Endodermal cell (in vitro differentiated cells): ENCODE measurements at regions not wholly inside any gene's neighbourhood (a gene's known extent, or its start where the extent isn't known, plus 50 kb on each side); places are given as distances from the start of the nearest gene placed in this dataset.
A peak's percentile ranks its signal among the peaks of the same experiment; 100 is the strongest.

ENCODE experiments used
- DNase-seq: peaks from one replicate; pipeline ENCODE4 v3.0.0-alpha.2; 2017
- H3K27ac ChIP-seq: 2 replicates; pipeline ENCODE4 v1.5.1; 2013; ENCODE audit warnings: mild to moderate bottlenecking, low read depth, low read length, moderate library complexity
- H3K27me3 ChIP-seq: 2 replicates; pipeline ENCODE4 v1.6.1; 2013; ENCODE audit warnings: mild to moderate bottlenecking, low read length, moderate library complexity; ENCODE audit not compliant: insufficient read depth, control insufficient read depth, poor library complexity, severe bottlenecking
- H3K36me3 ChIP-seq: 2 replicates; pipeline ENCODE4 v1.7.0; 2013; ENCODE audit warnings: mild to moderate bottlenecking, low read length, moderate library complexity; ENCODE audit not compliant: control insufficient read depth, insufficient read depth
- H3K4me1 ChIP-seq: one replicate; pipeline ENCODE4 v1.7.0; 2013; ENCODE audit warnings: low read length; ENCODE audit not compliant: control insufficient read depth, insufficient read depth
- H3K4me3 ChIP-seq: 2 replicates; pipeline ENCODE4 v1.5.1; 2013; ENCODE audit warnings: mild to moderate bottlenecking, low read length, moderate library complexity
- H3K9ac ChIP-seq: 2 replicates; pipeline ENCODE4 v1.6.1; 2013; ENCODE audit warnings: mild to moderate bottlenecking, low read length, moderate library complexity; ENCODE audit not compliant: poor library complexity, severe bottlenecking; ENCODE audit errors: extremely low read depth
- H3K9me3 ChIP-seq: 2 replicates; pipeline ENCODE4 v1.6.1; 2013; ENCODE audit warnings: mild to moderate bottlenecking, low read length, moderate library complexity; ENCODE audit not compliant: control insufficient read depth
- H3K27ac Mint-ChIP-seq: 2 replicates; pipeline ENCODE4 v1.8.0; 2020; ENCODE audit warnings: mixed read lengths
- H3K27me3 Mint-ChIP-seq: 2 replicates; pipeline ENCODE4 v1.8.0; 2021; ENCODE audit warnings: mild to moderate bottlenecking, mixed read lengths; ENCODE audit not compliant: insufficient read depth
- H3K36me3 Mint-ChIP-seq: 2 replicates; pipeline ENCODE4 v1.8.0; 2020; ENCODE audit warnings: low read depth, mixed read lengths
- H3K4me1 Mint-ChIP-seq: 2 replicates; pipeline ENCODE4 v1.8.0; 2020; ENCODE audit warnings: mixed read lengths
- H3K4me3 Mint-ChIP-seq: 2 replicates; pipeline ENCODE4 v1.8.0; 2020; ENCODE audit warnings: mild to moderate bottlenecking, moderate library complexity, mixed read lengths
- H3K9me3 Mint-ChIP-seq: 2 replicates; pipeline ENCODE4 v1.8.0; 2020; ENCODE audit warnings: mild to moderate bottlenecking, mixed read lengths
- WGBS, 2 experiments: methylation state at CpG; one replicate each; pipeline versions ENCODE4 v1.1.5 to v1.1.7; 2013; ENCODE audit warnings: missing lambda C conversion rate in 2 of 2, mixed read lengths in 1 of 2; ENCODE audit not compliant: insufficient coverage in 1 of 2, insufficient read length in 1 of 2; 5-methylcytosine and 5-hydroxymethylcytosine counted together
- TF ChIP-seq, protein P1 (sequence below): fragments of 200-600 bp; sonication (generic); conservative IDR thresholded peaks from 2 replicates; pipeline ENCODE4 v1.5.0; 2021; ENCODE audit warnings: antibody characterized with exemption, mild to moderate bottlenecking

GRCh38 chr19:28836421-28836820 lies 376.5 kb downstream of the UQCRFS1 start:
- TF ChIP-seq, protein P1, sequence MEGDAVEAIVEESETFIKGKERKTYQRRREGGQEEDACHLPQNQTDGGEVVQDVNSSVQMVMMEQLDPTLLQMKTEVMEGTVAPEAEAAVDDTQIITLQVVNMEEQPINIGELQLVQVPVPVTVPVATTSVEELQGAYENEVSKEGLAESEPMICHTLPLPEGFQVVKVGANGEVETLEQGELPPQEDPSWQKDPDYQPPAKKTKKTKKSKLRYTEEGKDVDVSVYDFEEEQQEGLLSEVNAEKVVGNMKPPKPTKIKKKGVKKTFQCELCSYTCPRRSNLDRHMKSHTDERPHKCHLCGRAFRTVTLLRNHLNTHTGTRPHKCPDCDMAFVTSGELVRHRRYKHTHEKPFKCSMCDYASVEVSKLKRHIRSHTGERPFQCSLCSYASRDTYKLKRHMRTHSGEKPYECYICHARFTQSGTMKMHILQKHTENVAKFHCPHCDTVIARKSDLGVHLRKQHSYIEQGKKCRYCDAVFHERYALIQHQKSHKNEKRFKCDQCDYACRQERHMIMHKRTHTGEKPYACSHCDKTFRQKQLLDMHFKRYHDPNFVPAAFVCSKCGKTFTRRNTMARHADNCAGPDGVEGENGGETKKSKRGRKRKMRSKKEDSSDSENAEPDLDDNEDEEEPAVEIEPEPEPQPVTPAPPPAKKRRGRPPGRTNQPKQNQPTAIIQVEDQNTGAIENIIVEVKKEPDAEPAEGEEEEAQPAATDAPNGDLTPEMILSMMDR, result no peak
- H3K9ac ChIP-seq, result no peak overlapping the region
- no peaks in the 10 kb centered on the region for H3K9me3 ChIP-seq
- H3K4me1 ChIP-seq, result no peaks in the 10 kb centered on the region
- H3K4me3 ChIP-seq, result no peak overlapping the region
- Mint-ChIP-seq H3K4me1 (no peaks in the 10 kb centered on the region), H3K9me3 (no peaks in the 10 kb centered on the region), H3K27me3 (peaks cover 4% of the 10 kb centered on the region), H3K27ac (no peak overlapping the region), H3K4me3 (no peak overlapping the region), H3K36me3 (no peaks in the 10 kb centered on the region)
- H3K27me3 ChIP-seq, result no peaks in the 10 kb centered on the region
- DNase-seq, result no peak
- no peak overlapping the region for H3K27ac ChIP-seq
- H3K36me3 ChIP-seq, result no peaks in the 10 kb centered on the region
- WGBS, 2 experiments, result 88 to 93% methylated on average over 3 to 6 of the region's 7 CpGs

DNA sequence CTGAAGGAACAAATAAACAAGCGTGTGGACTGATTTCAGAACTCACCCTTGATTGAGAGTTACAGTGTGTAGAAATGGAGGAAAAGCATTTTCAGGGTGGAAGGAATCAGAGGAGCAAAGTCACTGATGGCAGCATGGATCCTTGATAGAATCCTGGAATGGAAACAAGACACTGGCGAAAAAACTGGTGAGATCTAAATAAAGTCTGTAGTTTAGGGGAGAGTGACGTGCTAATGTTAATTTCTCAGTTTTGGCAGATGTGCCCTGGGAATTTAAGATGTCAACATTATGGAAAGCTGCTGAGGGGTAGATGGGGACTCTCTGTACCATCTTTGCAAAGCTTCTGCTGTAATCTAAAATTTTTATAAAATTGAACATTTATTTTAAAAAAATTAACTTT lies 378.0 kb downstream of the UQCRFS1 start:
- Histone ChIP-seq H3K9me3 (no peaks in the 10 kb centered on the region), H3K27me3 (no peaks in the 10 kb centered on the region), H3K4me1 (no peaks in the 10 kb centered on the region), H3K36me3 (no peaks in the 10 kb centered on the region), H3K27ac (no peak overlapping the region), H3K4me3 (no peak overlapping the region), H3K9ac (no peak overlapping the region)
- DNase-seq, result no peak
- peaks cover 4% of the 10 kb centered on the region for H3K27me3 Mint-ChIP-seq
- no peak overlapping the region for H3K4me3 Mint-ChIP-seq
- WGBS, 2 experiments, result 77 to 94% methylated on average over 1 to 3 of the region's 3 CpGs
- TF ChIP-seq, protein P1, result no peak
- H3K4me1 Mint-ChIP-seq, result no peaks in the 10 kb centered on the region
- H3K36me3 Mint-ChIP-seq, result no peaks in the 10 kb centered on the region
- no peak overlapping the region for H3K27ac Mint-ChIP-seq
- H3K9me3 Mint-ChIP-seq, result no peaks in the 10 kb centered on the region

- Mint-ChIP-seq H3K4me3 (no peak overlapping the region), H3K27ac (no peak overlapping the region), H3K27me3 (no peaks in the 10 kb centered on the region), H3K9me3 (no peaks in the 10 kb centered on the region), H3K4me1 (no peaks in the 10 kb centered on the region), H3K36me3 (no peaks in the 10 kb centered on the region)
- Histone ChIP-seq H3K4me1 (no peaks in the 10 kb centered on the region), H3K36me3 (no peaks in the 10 kb centered on the region), H3K9me3 (no peaks in the 10 kb centered on the region), H3K27me3 (no peaks in the 10 kb centered on the region), H3K9ac (no peak overlapping the region), H3K27ac (no peak overlapping the region), H3K4me3 (no peak overlapping the region)
- TF ChIP-seq, protein P1, result no peak
- 91% methylated on average over 5 of the region's 5 CpGs; no CpG with 5 or more reads in 1 of the 2 experiments for WGBS, 2 experiments
- peak; percentile 62 for DNase-seq
Measured at GRCh38 chr19:28831462-28831861, 381.5 kb downstream of the UQCRFS1 start.
